ENCODE measurements at regions not wholly inside any gene's neighbourhood (a gene's known extent, or its start where the extent isn't known, plus 50 kb on each side); places are given as distances from the start of the nearest gene placed in this dataset.
"Not testable (repeated sequence)": the region's sequence is repeated elsewhere in the genome, so short reads cannot be mapped to it uniquely, and the experiment has no call there.

- not testable (repeated sequence) for DNase-seq (ENCODE audit: low read depth)
Measured at GRCh38 chr9:66832222-66832621, 68.3 kb upstream of the ZNF658 start.

GRCh38 chr9:66837242-66837937, 63.1 kb upstream of the ZNF658 start:
- DNase-seq (ENCODE audit: low read depth): not testable (repeated sequence)

All from iris pigment epithelial cell (primary cell).